HL-60/S4 treated with retinoic acid at 250 ng/mL for 4 days and 3 days (cell line): ENCODE measurements at regions not wholly inside any gene's neighbourhood (a gene's known extent, or its start where the extent isn't known, plus 50 kb on each side); places are given as distances from the start of the nearest gene placed in this dataset.

Source experiments
- in situ Hi-C: fragments of 300-500 bp; cut with MboI; formaldehyde crosslinking; loops from 2 replicates; pipeline ENCODE4 v1.7.0; 2022; ENCODE audit warnings: low sequenced_read_pairs

DNA sequence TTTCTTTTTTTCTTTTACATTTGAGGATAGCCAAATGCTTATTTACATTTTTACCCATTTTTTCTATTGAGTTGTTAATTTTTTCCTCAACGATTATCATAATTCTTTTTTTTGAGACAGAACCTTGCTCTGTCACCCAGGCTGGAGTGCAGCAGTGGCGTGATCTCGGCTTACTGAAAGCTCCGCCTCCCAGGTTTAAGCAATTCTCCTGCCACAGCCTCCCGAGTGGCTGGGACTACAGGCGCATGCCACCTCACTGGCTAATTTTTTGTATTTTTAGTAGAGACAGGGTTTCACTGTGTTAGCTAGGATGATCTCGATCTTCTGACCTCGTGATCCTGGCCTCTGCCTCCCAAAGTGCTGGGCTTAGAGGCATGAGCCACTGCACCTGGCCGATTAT, 208.7 kb downstream of the LIG4 start:
- in situ Hi-C loops: no loop called here

DNA sequence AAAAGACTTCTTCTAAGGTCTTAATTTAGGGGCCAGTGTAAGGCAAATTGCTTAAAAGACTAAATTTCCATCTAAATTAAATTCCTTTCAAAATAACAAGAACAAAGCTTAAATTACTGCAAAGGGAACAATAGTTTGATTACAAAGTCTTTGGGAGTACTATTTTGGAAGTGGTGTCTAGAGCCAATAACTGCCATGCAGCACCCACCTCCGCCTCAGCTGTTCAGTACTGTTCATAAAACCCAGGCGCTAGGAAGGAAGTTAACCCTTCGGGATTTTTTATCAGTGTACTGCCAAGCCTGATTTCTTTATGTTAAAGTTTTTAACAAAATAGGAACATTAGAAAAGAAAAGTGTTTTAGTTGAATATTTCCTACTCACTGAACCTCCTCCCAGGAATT, 210.1 kb downstream of the LIG4 start:
- in situ Hi-C loops: no loop called here

DNA sequence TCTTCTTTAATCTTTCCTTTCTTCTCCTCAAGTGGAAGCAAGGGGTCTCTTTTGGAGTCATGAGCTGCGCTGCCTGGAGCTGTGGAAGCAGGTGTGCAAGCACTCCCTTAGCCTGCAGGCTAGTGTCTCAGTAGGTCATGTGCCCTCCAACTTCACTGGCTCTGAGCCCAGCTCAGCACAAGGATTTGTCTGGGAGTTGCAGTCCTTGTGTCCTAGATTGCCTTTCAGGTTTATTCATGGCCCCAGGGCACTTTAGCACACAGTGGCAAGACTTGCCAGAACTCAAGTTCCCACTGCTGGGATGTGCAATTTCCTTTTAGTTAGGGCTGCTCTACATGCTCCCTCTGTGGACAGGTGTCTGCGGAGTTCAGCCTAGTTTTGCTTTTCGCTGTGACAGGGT, 211.7 kb downstream of the LIG4 start:
- in situ Hi-C loops: no loop called here

DNA sequence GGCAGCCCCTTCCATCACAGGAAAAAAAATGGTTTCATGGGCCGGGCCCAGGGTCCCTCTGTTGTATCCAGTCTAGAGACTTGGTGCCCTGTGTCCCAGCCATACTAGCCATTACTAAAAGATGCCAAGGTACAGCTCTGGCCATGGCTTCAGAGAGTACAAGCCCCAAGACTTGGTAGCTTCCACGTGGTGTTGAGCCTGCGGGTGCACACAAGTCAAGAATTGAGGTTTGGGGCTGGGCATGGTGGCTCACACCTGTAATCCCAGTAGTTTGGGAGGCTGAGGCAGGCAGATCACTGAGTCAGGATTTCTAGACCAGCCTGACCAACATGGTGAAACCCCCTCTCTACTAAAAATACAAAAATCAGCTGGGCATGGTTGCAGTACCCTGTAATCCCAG, 214.3 kb downstream of the LIG4 start:
- in situ Hi-C loops: no loop called here

DNA sequence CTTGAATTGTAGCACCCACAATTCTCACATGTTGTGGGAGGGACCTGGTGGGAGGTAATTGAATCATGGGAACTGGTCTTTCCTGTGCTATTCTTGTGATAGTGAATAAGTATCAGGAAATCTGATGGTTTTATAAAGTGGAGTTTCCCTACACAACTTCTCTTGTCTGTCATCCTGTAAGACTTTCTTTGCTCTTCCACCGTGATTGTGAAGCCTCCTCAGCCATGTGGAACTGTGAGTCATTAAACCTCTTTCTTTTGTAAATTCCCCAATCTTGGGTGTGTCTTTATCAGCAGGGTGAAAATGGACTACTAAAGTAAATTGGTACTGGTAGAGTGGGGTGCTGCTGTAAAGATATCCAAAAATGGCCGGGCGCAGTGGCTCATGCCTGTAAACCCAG, 215.6 kb downstream of the LIG4 start:
- in situ Hi-C loops: no loop called here

- in situ Hi-C loops: no loop called here
These were observed 221.2 kb downstream of the LIG4 start for GRCh38 chr13:107994137-107994536.

- in situ Hi-C loops: no loop called here
These were observed 221.9 kb downstream of the LIG4 start for GRCh38 chr13:107993239-107993949.

- in situ Hi-C loops: no loop called here
These were observed 222.8 kb downstream of the LIG4 start for GRCh38 chr13:107992542-107992941.

- in situ Hi-C loops: no loop called here
These were observed 238.2 kb downstream of the LIG4 start for GRCh38 chr13:107977071-107977574.

- in situ Hi-C loops: no loop called here
These were observed 238.7 kb downstream of the LIG4 start for GRCh38 chr13:107976628-107977027.

DNA sequence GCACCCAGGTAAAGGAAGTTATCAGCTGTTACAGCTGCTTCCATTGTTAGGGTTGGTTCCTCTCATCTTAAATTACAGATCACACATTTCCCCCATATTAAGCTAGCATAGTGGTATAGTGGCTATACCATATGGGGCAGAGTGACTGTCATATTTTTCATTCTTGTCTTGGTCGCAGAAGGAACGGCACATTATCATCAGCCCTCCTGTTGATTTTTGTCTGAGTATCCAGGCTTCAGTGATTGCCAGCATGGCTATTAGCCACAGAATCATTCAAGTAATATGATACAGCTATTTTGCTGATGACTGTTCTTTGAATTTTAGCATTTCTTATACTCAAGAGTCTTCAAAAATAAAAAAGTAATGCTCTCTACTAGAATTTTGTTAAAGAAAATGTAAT, 240.9 kb downstream of the LIG4 start:
- in situ Hi-C loops: no loop called here

GRCh38 chr13:107969546-107969945, 245.8 kb downstream of the LIG4 start:
- in situ Hi-C loops: no loop called here

DNA sequence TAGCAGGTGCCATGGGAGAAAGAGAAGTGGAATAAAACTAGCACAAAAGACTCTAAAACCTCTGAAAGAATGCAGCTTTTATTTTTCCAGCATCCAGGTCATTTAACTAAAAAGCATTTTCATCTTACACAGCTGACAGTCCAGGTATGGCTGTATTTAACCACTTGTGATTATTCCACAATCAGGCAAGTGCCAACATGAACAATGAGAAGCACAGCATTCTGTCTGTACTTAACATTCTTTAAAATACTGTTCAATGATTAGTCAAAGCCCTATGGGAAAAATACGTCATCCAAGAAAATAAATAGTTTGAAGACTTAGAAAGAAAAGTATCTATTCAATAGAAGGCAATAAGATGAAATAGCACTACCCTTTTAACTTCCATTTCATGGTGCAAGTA, 246.9 kb downstream of the LIG4 start:
- in situ Hi-C loops: no loop called here

DNA sequence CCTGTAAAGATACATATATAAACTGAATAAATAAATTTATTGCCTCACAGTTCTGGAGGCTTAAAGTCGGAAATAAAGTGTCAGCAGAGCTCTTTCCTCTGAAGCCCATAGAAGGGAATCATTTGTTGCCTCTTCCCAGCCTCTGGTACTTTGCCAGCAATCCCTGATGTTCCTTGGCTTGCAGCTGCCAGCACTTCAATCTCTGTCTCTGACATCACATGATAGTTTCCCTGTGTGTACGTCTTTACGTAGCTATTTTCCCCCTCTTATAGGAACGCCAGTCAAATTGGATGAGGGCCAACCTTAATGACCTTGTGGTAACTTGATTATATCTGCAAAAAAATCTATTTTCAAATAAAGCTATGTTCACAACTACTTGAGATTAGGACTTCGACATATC, 250.9 kb downstream of the LIG4 start:
- in situ Hi-C loops: no loop called here

DNA sequence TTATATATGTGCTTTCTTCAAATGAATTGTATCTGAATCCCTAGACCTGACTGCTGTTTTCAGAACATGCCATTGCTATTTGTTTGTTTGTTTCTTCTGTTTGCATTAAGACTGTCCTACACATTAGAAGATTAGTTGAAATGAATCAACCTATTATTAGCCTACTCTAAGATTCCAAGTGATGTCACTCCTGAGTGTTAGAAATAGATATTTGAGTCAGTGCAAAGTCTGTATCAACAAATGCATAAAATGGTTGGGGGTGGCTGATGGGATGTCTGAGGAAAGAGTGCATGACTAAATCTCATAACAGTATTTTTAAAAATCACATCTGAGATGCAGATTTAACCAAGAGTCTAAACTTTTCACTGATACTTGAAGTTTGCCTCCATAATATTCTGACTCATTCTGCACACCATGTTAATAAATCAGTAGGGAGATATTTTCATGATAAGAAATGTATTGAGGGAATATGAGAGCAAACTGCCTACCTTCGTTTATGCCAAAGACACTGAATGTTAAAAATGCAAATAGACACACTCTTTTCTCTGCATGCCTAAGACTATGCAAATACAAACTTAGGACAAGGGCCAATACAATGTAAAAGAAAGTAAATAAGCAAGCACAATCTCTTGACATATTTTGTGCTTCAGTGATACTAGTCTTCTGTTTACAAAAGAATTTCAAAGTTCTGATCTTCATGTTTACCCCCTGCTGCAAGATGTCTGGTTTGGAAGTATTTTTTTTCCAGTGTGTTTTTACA, 253.3 kb downstream of the LIG4 start:
- in situ Hi-C loops: no loop called here

DNA sequence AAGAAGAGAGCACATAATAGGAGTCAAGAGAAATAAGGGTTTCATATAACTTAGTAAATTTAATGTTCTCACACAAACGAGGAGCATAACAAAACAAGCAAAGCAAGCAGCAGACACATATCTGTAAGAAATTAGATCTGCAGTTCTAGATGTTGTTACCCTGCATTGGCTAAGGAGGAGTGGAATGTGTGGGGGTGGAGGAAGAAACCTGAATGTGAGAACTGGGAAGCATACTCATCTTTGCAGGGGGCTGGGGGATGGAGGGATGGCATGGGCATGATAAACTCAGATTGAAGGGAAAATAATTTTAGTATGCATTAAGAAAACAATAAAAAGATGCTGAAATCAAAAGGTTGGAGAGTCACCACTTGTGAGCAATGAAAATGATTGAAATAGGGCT, 255.0 kb downstream of the LIG4 start:
- in situ Hi-C loops: no loop called here

GRCh38 chr13:107956889-107957288, 258.4 kb downstream of the LIG4 start:
- in situ Hi-C loops: no loop called here

DNA sequence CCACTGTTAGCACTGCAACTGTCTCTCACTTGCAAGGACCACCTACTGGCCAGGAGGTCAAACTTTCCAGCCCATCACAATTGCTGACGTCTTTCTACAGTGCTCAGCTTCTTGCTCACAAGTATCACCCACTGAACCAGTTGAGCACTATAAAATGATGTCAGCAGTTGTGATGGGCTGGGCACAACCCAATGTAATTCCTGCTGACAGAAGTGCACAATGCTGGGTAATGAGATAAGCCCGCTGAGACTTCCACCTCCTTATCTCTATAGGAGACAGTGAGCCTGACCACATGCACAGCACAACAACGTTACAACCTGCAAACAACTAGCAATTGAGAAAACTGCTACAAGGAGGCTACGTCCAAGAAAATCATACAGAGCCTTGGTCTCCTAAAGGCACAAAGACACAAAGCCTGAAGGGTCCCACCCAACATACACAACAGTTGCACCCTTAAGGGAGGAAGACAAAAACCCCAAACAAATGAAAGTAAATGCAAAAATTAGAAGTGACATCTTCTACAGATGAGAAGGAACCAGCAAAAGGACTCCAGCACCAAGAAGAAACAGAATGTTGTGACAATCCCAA, 273.2 kb downstream of the LIG4 start:
- in situ Hi-C loops: no loop called here

DNA sequence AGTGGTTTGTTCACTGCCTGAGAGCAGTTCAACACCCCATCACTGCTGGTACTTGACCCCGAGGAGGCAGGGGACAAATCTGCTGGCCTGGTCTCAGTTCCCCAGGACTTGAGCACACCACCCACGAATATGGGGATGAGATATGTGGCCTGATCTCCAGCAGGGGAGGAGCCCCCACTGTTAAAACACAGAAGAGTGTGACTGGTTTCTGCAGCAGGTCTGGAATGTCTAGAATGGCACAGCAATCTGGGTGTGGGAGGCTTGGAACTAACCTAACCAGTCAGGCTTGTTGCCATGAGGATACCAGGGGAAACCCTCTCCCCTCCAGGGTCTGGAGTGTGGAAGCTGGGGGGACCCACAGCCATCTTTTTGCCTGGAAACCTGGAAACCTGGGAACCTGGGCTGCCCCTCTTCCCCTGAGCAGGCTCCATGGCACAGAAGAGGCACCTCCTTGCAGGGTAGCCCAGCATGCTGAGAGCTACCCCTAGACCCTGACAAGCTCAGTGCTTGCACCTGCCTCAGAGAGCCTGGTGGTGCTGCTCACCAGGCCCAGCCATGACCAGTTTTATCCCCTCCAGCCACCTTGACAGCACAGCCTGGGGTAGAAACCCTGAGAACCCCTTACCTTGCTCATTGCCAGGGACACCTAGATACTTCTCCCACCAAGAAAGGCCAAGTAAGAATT, 273.8 kb downstream of the LIG4 start:
- in situ Hi-C loops: no loop called here

GRCh38 chr13:107937848-107938247, 277.5 kb downstream of the LIG4 start:
- in situ Hi-C loops: no loop called here

- in situ Hi-C loops: no loop called here
These were observed 284.3 kb downstream of the LIG4 start for GRCh38 chr13:107931056-107931455.
